Heart left ventricle (tissue), 13 donors: ENCODE measurements at regions not wholly inside any gene's neighbourhood (a gene's known extent, or its start where the extent isn't known, plus 50 kb on each side); places are given as distances from the start of the nearest gene placed in this dataset.

ENCODE experiments used
- POLR2A ChIP-seq, 2 donors: fragments of 450-650 bp; IDR thresholded peaks; one replicate each; pipeline ENCODE4 v1.6.1; 2017; ENCODE audit warnings: antibody characterized with exemption in 2 of 2, mild to moderate bottlenecking in 2 of 2, moderate library complexity in 2 of 2
- TF ChIP-seq, protein P1 (sequence below), 12 donors: fragments of 200-600 bp; sonication (generic) in 4 of 12; IDR thresholded peaks; one replicate each; pipeline versions ENCODE4 v1.5.0 to v1.8.0; 2018 to 2022; ENCODE audit warnings: antibody characterized with exemption in 12 of 12, mild to moderate bottlenecking in 5 of 12
- donor health status: ischemic (EF 13 %, LVEDD 7.1; RV severe dilation, severe dysfunction).
- donor health status: DM: no; HTN: yes; CAD: no.
- donor health status: DM: no; HTN: no; CAD: no.
- donor health status: ischemic (EF 25% LVEDD 6.9; RV normal size, moderate dysfunction).
- donor health status: ischemic (EF 25% LVEDD 5.7; RV mildly dilated, moderate dysfunction).
- donor health status: ischemic (EF 35%, LVEDD 5.7; RV mildly dilated, moderate dysfunction).
- donor health status: nonischemic (EF 11% LVEDD 7.7; RV severe dilation, severe dysfunction).
- donor health status: DM: yes; HTN: yes; CAD: no.
- donor health status: PGD.
- donor health status: ischemic (EF 29% LVEDD 5.4; RV normal size, mild dysfunction).
- donor health status: nonischemic (EF 23%, LVEDD 6.1; RV moderate dilation, normal function).

DNA sequence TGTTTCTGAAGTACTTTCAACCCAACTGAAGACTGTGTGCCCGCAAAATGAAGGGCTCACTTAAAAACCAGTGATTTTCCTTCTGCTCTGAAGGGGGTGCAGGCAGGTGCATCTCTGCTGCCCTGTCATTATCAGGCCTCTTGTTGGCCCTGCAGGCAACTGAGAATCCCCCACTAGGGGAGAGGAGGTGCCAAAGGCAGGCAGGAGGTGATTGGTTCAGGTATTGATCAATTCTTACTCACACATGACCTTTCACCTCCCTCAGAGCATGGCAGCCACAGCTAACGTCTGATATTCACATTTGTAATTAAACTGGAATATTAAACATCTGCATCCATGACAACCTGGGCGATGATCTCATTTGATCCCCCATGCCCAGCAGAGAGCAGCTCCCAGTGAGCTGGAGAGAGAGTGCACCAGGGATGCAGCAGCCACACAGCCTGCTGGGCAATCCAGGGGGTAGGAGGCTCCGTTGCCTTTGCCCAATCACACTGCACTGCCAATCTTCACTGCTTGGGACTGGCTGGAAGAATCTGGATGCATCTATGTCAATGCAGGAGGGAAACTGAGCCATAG is 267.9 kb upstream of the TSHZ3 start:
- TF ChIP-seq, protein P1, sequence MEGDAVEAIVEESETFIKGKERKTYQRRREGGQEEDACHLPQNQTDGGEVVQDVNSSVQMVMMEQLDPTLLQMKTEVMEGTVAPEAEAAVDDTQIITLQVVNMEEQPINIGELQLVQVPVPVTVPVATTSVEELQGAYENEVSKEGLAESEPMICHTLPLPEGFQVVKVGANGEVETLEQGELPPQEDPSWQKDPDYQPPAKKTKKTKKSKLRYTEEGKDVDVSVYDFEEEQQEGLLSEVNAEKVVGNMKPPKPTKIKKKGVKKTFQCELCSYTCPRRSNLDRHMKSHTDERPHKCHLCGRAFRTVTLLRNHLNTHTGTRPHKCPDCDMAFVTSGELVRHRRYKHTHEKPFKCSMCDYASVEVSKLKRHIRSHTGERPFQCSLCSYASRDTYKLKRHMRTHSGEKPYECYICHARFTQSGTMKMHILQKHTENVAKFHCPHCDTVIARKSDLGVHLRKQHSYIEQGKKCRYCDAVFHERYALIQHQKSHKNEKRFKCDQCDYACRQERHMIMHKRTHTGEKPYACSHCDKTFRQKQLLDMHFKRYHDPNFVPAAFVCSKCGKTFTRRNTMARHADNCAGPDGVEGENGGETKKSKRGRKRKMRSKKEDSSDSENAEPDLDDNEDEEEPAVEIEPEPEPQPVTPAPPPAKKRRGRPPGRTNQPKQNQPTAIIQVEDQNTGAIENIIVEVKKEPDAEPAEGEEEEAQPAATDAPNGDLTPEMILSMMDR (IDR thresholded peaks at IDR 0.05), result no peak
- TF ChIP-seq POLR2A (IDR thresholded peaks at IDR 0.05), result no peak
